H1 (cell line): ENCODE measurements at regions not wholly inside any gene's neighbourhood (a gene's known extent, or its start where the extent isn't known, plus 50 kb on each side); places are given as distances from the start of the nearest gene placed in this dataset.

Experiments
- CTCF ChIA-PET: fragments of 300-600 bp; sonication (Branson Sonifier 250); formaldehyde crosslinking; loops from one replicate; lab custom pipeline; 2021; ENCODE audit not compliant: partially characterized antibody; lab: Charles Lee
- POLR2A ChIA-PET: fragments of 300-600 bp; sonication (Branson Sonifier 250); formaldehyde crosslinking; loops from one replicate; lab custom pipeline; 2021; ENCODE audit warnings: inconsistent platforms; ENCODE audit not compliant: partially characterized antibody; lab: Charles Lee
- DNase-seq, 2 experiments: peaks; one replicate each; pipeline versions ENCODE4 v3.0.0 to v3.0.0-alpha.2; 2010 to 2022; ENCODE audit warnings: low spot score in 2 of 2, low read depth in 1 of 2, mixed read lengths in 1 of 2
- FAIRE-seq: peaks from 2 replicates; lab custom pipeline; 2011; peaks lifted over from hg19 to GRCh38; lab: Jason Lieb, UNC
- H2AFZ ChIP-seq: 2 replicates; pipeline ENCODE4 v1.8.1; 2012; ENCODE audit warnings: low read length, inconsistent platforms
- H2AK5ac ChIP-seq: 2 replicates; pipeline ENCODE4 v1.6.1; 2013; ENCODE audit warnings: low read depth, low read length
- H2BK120ac ChIP-seq: replicated peaks from 2 replicates; pipeline ENCODE3; 2013; ENCODE audit warnings: low read depth, low read length, inconsistent platforms
- H2BK12ac ChIP-seq: 2 replicates; pipeline ENCODE4 v1.6.1; 2013; ENCODE audit warnings: low read depth, low read length
- H2BK15ac ChIP-seq: 2 replicates; pipeline ENCODE4 v1.6.1; 2013; ENCODE audit warnings: low read length
- H2BK20ac ChIP-seq: 2 replicates; pipeline ENCODE4 v1.6.1; 2013; ENCODE audit warnings: low read length
- H2BK5ac ChIP-seq: 2 replicates; pipeline ENCODE4 v1.6.1; 2013; ENCODE audit warnings: low read depth, low read length
- H3K14ac ChIP-seq: 2 replicates; pipeline ENCODE4 v1.6.1; 2013; ENCODE audit warnings: inconsistent platforms; ENCODE audit not compliant: insufficient read length
- H3K18ac ChIP-seq: 2 replicates; pipeline ENCODE4 v1.6.1; 2013; ENCODE audit warnings: low read length; ENCODE audit errors: extremely low read depth
- H3K23ac ChIP-seq: 2 replicates; pipeline ENCODE4 v1.6.1; 2013; ENCODE audit warnings: inconsistent platforms; ENCODE audit not compliant: insufficient read length
- H3K23me2 ChIP-seq: 2 replicates; pipeline ENCODE4 v1.6.1; 2013; ENCODE audit warnings: low read depth, low read length
- H3K27ac ChIP-seq: 2 replicates; pipeline ENCODE4 v1.6.1; 2011; ENCODE audit warnings: low read depth, low read length, inconsistent platforms
- H3K27me3 ChIP-seq, 4 experiments: replicated peaks in 1 of 4; 1 replicate in 1 of 4; 2 replicates in 3 of 4; pipeline versions ENCODE4 v1.6.1 to v1.8.1; 2011 to 2013; ENCODE audit warnings: low read length in 3 of 4, mild to moderate bottlenecking in 3 of 4, inconsistent platforms in 2 of 4, mixed read lengths in 2 of 4, moderate library complexity in 1 of 4; ENCODE audit not compliant: control insufficient read depth in 3 of 4, insufficient read depth in 3 of 4; ENCODE audit errors: extremely low read depth in 1 of 4
- H3K36me3 ChIP-seq, 4 experiments: 2 replicates each; pipeline versions ENCODE4 v1.6.1 to v1.8.1; 2011 to 2013; ENCODE audit warnings: mild to moderate bottlenecking in 4 of 4, low read length in 3 of 4, moderate library complexity in 2 of 4, control low read depth in 1 of 4, inconsistent platforms in 1 of 4; ENCODE audit not compliant: insufficient read depth in 4 of 4, control insufficient read depth in 2 of 4
- H3K4ac ChIP-seq: replicated peaks from 2 replicates; pipeline ENCODE3; 2013; ENCODE audit warnings: low read length, low read depth, mixed read lengths, inconsistent platforms; ENCODE audit not compliant: insufficient read length
- H3K4me1 ChIP-seq, 4 experiments: replicated peaks in 1 of 4; 1 replicate in 1 of 4; 2 replicates in 3 of 4; pipeline versions ENCODE4 v1.6.1 to v1.8.1; 2011 to 2013; ENCODE audit warnings: low read length in 3 of 4, inconsistent platforms in 2 of 4, mixed read lengths in 1 of 4; ENCODE audit not compliant: insufficient read depth in 4 of 4, control insufficient read depth in 3 of 4
- H3K4me2 ChIP-seq, 2 experiments: 2 replicates each; pipeline versions ENCODE4 v1.6.1 to v1.8.1; 2011 to 2013; ENCODE audit warnings: low read depth in 2 of 2, low read length in 2 of 2, control low read depth in 1 of 2, inconsistent platforms in 1 of 2, mild to moderate bottlenecking in 1 of 2; ENCODE audit not compliant: insufficient read depth in 1 of 2
- H3K4me3 ChIP-seq, 4 experiments: fragments of 200-600, 300-600 bp in 1 of 4; sonication (generic), shearing (Covaris generic), sonication (Bioruptor Twin) in 1 of 4; 2 replicates each; pipeline versions ENCODE4 v1.5.1 to v1.8.1; 2011 to 2016; ENCODE audit warnings: low read length in 4 of 4, low read depth in 3 of 4, control low read depth in 2 of 4, inconsistent platforms in 2 of 4, mild to moderate bottlenecking in 2 of 4, mixed read lengths in 1 of 4, moderate library complexity in 1 of 4; ENCODE audit not compliant: insufficient read depth in 2 of 4; ENCODE audit errors: extremely low read depth in 1 of 4
- H3K56ac ChIP-seq: replicated peaks from 2 replicates; pipeline ENCODE3; 2013; ENCODE audit warnings: low read depth, mild to moderate bottlenecking, mixed read lengths, low read length, inconsistent platforms; ENCODE audit not compliant: insufficient read length
- H3K79me1 ChIP-seq: 2 replicates; pipeline ENCODE4 v1.6.1; 2013; ENCODE audit warnings: low read depth, low read length, control low read depth
- H3K79me2 ChIP-seq, 2 experiments: 2 replicates each; pipeline versions ENCODE4 v1.6.1 to v1.8.1; 2012 to 2013; ENCODE audit warnings: low read length in 2 of 2, mild to moderate bottlenecking in 2 of 2, inconsistent platforms in 1 of 2; ENCODE audit not compliant: insufficient read depth in 2 of 2, control insufficient read depth in 1 of 2
- H3K9ac ChIP-seq, 4 experiments: replicated peaks in 1 of 4; 1 replicate in 1 of 4; 2 replicates in 3 of 4; pipeline versions ENCODE4 v1.6.1 to v1.8.1; 2011 to 2013; ENCODE audit warnings: low read depth in 3 of 4, low read length in 3 of 4, control low read depth in 2 of 4, mild to moderate bottlenecking in 2 of 4, moderate library complexity in 2 of 4, inconsistent platforms in 1 of 4; ENCODE audit errors: extremely low read depth in 1 of 4
- H3K9me3 ChIP-seq, 2 experiments: 2 replicates each; pipeline versions ENCODE4 v1.6.1 to v1.8.1; 2012 to 2013; ENCODE audit warnings: mild to moderate bottlenecking in 2 of 2, moderate library complexity in 2 of 2, control low read depth in 1 of 2, inconsistent platforms in 1 of 2, low read depth in 1 of 2, low read length in 1 of 2, mixed read lengths in 1 of 2; ENCODE audit not compliant: insufficient read depth in 2 of 2
- H4K20me1 ChIP-seq, 2 experiments: replicated peaks in 1 of 2; 2 replicates each; pipeline versions ENCODE3 to v1.8.1; 2011 to 2013; ENCODE audit warnings: inconsistent platforms in 2 of 2, low read length in 2 of 2, mild to moderate bottlenecking in 1 of 2; ENCODE audit not compliant: insufficient read depth in 2 of 2, control insufficient read depth in 1 of 2
- H4K5ac ChIP-seq: 2 replicates; pipeline ENCODE4 v1.6.1; 2013; ENCODE audit warnings: low read length, low read depth, mixed read lengths, inconsistent platforms; ENCODE audit not compliant: insufficient read length
- H4K8ac ChIP-seq: 2 replicates; pipeline ENCODE4 v1.8.0; 2013; ENCODE audit warnings: mild to moderate bottlenecking, moderate library complexity, low read length, inconsistent platforms; ENCODE audit not compliant: insufficient read depth; ENCODE audit errors: extremely low read depth
- H4K91ac ChIP-seq: replicated peaks from 2 replicates; pipeline ENCODE3; 2013; ENCODE audit warnings: low read length, mixed read lengths, inconsistent platforms; ENCODE audit not compliant: insufficient read length
- BCL11A ChIP-seq, 2 experiments: IDR thresholded peaks; one replicate each; pipeline ENCODE4 v1.6.1; 2011; ENCODE audit warnings: low read depth in 2 of 2, low read length in 2 of 2, mild to moderate bottlenecking in 2 of 2
- CBX5 ChIP-seq: fragments of 300-800, 300-1000 bp; sonication (generic); IDR thresholded peaks from 2 replicates; pipeline ENCODE4 v1.7.1; 2016; ENCODE audit warnings: antibody characterized with exemption, low read length, low read depth
- CEBPB ChIP-seq: IDR thresholded peaks from 2 replicates; pipeline ENCODE4 v1.6.1; 2012; ENCODE audit warnings: low read depth, low read length
- CHD1 ChIP-seq: IDR thresholded peaks from 2 replicates; pipeline ENCODE4 v1.6.1; 2012; ENCODE audit warnings: low read depth, low read length, improper control_type of control experiment
- E2F6 ChIP-seq: IDR thresholded peaks from 2 replicates; pipeline ENCODE4 v1.6.1; 2012; ENCODE audit warnings: inconsistent platforms
- FOSL1 ChIP-seq: IDR thresholded peaks from 2 replicates; pipeline ENCODE4 v1.6.1; 2011; ENCODE audit warnings: mild to moderate bottlenecking, low read depth, low read length, moderate library complexity; ENCODE audit not compliant: insufficient read depth
- GTF2F1 ChIP-seq: IDR thresholded peaks from 2 replicates; pipeline ENCODE4 v1.6.1; 2012; ENCODE audit warnings: low read depth, low read length, improper control_type of control experiment, borderline replicate concordance
- NRF1 ChIP-seq: IDR thresholded peaks from 2 replicates; pipeline ENCODE4 v1.6.1; 2011; ENCODE audit warnings: mild to moderate bottlenecking, low read depth, low read length, improper control_type of control experiment
- PHF8 ChIP-seq: fragments of 200-600 bp; sonication (generic); conservative IDR thresholded peaks from 2 replicates; pipeline ENCODE4 v1.7.1; 2012; ENCODE audit warnings: low read depth, mild to moderate bottlenecking, inconsistent platforms, low read length, moderate library complexity
- RNF2 ChIP-seq: fragments of 200-900, 300-1000 bp; sonication (generic); IDR thresholded peaks from 2 replicates; pipeline ENCODE4 v1.7.1; 2016; ENCODE audit warnings: borderline replicate concordance, low read depth, mild to moderate bottlenecking, antibody characterized with exemption, low read length; ENCODE audit not compliant: poor library complexity, severe bottlenecking; ENCODE audit errors: missing control alignments
- SIRT6 ChIP-seq: IDR thresholded peaks from one replicate; pipeline ENCODE4 v1.7.1; 2012; ENCODE audit warnings: low read length, inconsistent platforms
- SIX5 ChIP-seq: IDR thresholded peaks from 2 replicates; pipeline ENCODE4 v1.6.1; 2011; ENCODE audit warnings: mild to moderate bottlenecking, low read depth, low read length
- SP2 ChIP-seq: IDR thresholded peaks from 2 replicates; pipeline ENCODE4 v1.6.1; 2012; ENCODE audit warnings: mild to moderate bottlenecking, low read length, inconsistent platforms
- TBP ChIP-seq: IDR thresholded peaks from 2 replicates; pipeline ENCODE4 v1.6.1; 2011; ENCODE audit warnings: low read depth, low read length, improper control_type of control experiment
- ZNF274 ChIP-seq: IDR thresholded peaks from 2 replicates; pipeline ENCODE4 v1.7.0; 2012; ENCODE audit warnings: low read length, borderline replicate concordance; ENCODE audit errors: extremely low read depth
- WGBS, 2 experiments: shearing (Covaris generic) in 1 of 2; methylation state at CpG; one replicate each; pipeline versions ENCODE4 v1.1.6 to v1.1.7; 2013 to 2015; ENCODE audit warnings: low lambda C conversion rate in 2 of 2, mixed read lengths in 2 of 2, inconsistent platforms in 1 of 2, low coverage in 1 of 2, missing lambda C conversion rate in 1 of 2; ENCODE audit not compliant: insufficient replicate concordance in 2 of 2, insufficient coverage in 1 of 2, insufficient read length in 1 of 2; ENCODE audit errors: extremely low coverage in 1 of 2, missing lambda C conversion rate in 1 of 2; 5-methylcytosine and 5-hydroxymethylcytosine counted together

DNA sequence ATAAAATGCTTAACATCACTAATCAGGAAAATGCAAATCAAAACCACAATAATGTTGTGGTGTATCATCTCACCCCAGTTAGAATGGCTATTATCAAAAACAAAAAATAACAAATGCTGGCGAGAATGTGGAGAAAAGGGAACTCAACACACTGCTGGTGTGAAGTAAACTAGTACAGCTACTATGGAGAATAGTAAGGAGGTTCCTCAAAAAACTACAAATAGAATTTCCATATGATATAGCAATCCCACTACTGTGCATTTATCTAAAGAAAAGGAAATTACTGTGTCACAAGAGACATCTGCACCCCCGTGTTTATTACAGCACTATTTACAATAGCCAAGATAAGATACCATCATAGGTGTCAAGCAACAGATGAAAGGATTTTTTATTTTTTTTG lies 214.5 kb upstream of the RASA1 start:
- Histone ChIP-seq H2BK120ac (no peak overlapping the region), H4K20me1 (no peaks in the 10 kb centered on the region), H2AFZ (no peak overlapping the region), H3K79me2 (no peaks in the 10 kb centered on the region), H2BK12ac (no peak overlapping the region), H2BK15ac (no peak overlapping the region), H2BK5ac (no peak overlapping the region), H3K23ac (no peak overlapping the region), H3K4me2 (no peak overlapping the region), H3K79me1 (no peaks in the 10 kb centered on the region), H3K4ac (no peak overlapping the region), H4K8ac (no peak overlapping the region), H3K27ac (no peak overlapping the region), H4K5ac (no peak overlapping the region), H3K23me2 (no peaks in the 10 kb centered on the region), H3K14ac (no peak overlapping the region), H3K18ac (no peak overlapping the region), H3K9ac (no peak overlapping the region), H4K91ac (no peak overlapping the region), H2BK20ac (no peak overlapping the region), H3K4me1 (no peaks in the 10 kb centered on the region), H3K56ac (no peak overlapping the region), H3K27me3 (no peaks in the 10 kb centered on the region), H3K4me3 (no peak overlapping the region), H3K9me3 (peaks cover 4 to 16% of the 10 kb centered on the region in 2 experiments; a peak in 2 of 4 replicates), H2AK5ac (no peak overlapping the region), H3K36me3 (no peaks in the 10 kb centered on the region)
- ChIA-PET CTCF (no interaction called here), POLR2A (no interaction called here)
- no peak for FAIRE-seq
- 85% methylated on average over 2 of the region's 2 CpGs; no CpG with 5 or more reads in 1 of the 2 experiments for WGBS, 2 experiments
- DNase-seq, result no peak
- TF ChIP-seq BCL11A (IDR thresholded peaks at IDR 0.05; ENCODE audit: low read depth in 2 of 2, low read length in 2 of 2) (no peak), NRF1 (no peak), SIX5 (no peak), SIRT6 (no peak), PHF8 (no peak), RNF2 (no peak), ZNF274 (no peak), TBP (no peak), CBX5 (no peak), SP2 (no peak), FOSL1 (no peak), CHD1 (no peak), CEBPB (no peak), GTF2F1 (no peak), E2F6 (no peak)
